ENCODE measurements at regions not wholly inside any gene's neighbourhood (a gene's known extent, or its start where the extent isn't known, plus 50 kb on each side); places are given as distances from the start of the nearest gene placed in this dataset.

DNA sequence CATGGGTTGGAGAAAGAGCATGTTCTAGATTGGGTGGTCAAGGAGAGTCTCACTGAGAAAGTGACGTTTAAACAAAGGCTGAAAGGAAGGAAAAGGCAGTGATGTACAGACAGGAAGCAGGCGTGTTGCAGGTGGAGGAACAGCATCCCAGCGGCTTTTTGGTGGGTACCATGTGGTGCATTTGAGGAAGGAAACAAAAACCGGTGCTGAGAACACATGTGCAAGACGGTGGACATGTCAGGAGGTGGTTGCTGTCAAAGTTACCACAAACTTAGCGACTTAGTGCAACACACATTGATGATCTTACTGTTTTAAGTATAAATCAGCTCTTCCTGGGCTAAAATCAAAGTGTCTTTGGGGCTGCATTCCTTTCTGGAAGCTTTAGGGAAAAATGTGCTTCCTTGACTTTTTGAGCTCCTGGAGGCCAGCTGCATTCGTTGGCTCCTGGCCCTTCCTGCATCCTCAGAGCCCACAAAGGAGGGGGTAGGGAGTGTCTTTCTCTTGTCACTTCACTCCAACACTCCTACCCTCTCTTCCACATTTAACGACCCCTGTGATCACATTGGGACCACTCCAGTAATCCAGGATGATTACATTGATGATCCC, 380.6 kb downstream of the FBXO15 start:
- Histone ChIP-seq H3K27ac (ENCODE audit: low read depth in 1 of 2, low read length in 2 of 2) (no peak overlapping the region), H3K36me3 (ENCODE audit: control insufficient read depth in 4 of 4, insufficient read depth in 3 of 4, low read depth in 1 of 4, low read length in 3 of 4) (no peaks in the 10 kb centered on the region), H3K27me3 (ENCODE audit: control insufficient read depth in 4 of 4, insufficient read depth in 4 of 4, low read length in 3 of 4) (peaks cover 0 to 3% (median 0%) of the 10 kb centered on the region in 4 donors), H3K9me3 (ENCODE audit: control insufficient read depth in 4 of 4, low read length in 3 of 4) (no peaks in the 10 kb centered on the region), H3K4me1 (ENCODE audit: control insufficient read depth in 4 of 4, insufficient read depth in 4 of 4, low read length in 3 of 4) (no peaks in the 10 kb centered on the region), H3K9ac (ENCODE audit: low read depth in 1 of 2, low read length in 2 of 2) (no peak overlapping the region), H3K4me3 (ENCODE audit: low read depth in 1 of 3, low read length in 3 of 3) (no peak overlapping the region)
- 52% methylated on average over 8 of the region's 8 CpGs for WGBS
- TF ChIP-seq FOXA1 (IDR thresholded peaks at IDR 0.05) (no peak), EGR1 (IDR thresholded peaks at IDR 0.05; ENCODE audit: low read depth in 2 of 2) (no peak), RXRA (IDR thresholded peaks at IDR 0.05) (no peak), HNF4G (IDR thresholded peaks at IDR 0.05) (no peak), TAF1 (conservative IDR thresholded peaks at IDR 0.05) (no peak), SP1 (IDR thresholded peaks at IDR 0.05) (no peak), YY1 (IDR thresholded peaks at IDR 0.05) (no peak)
- TF ChIP-seq, protein P1, sequence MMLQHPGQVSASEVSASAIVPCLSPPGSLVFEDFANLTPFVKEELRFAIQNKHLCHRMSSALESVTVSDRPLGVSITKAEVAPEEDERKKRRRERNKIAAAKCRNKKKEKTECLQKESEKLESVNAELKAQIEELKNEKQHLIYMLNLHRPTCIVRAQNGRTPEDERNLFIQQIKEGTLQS (IDR thresholded peaks at IDR 0.05), result no peak
- TF ChIP-seq, protein P2, sequence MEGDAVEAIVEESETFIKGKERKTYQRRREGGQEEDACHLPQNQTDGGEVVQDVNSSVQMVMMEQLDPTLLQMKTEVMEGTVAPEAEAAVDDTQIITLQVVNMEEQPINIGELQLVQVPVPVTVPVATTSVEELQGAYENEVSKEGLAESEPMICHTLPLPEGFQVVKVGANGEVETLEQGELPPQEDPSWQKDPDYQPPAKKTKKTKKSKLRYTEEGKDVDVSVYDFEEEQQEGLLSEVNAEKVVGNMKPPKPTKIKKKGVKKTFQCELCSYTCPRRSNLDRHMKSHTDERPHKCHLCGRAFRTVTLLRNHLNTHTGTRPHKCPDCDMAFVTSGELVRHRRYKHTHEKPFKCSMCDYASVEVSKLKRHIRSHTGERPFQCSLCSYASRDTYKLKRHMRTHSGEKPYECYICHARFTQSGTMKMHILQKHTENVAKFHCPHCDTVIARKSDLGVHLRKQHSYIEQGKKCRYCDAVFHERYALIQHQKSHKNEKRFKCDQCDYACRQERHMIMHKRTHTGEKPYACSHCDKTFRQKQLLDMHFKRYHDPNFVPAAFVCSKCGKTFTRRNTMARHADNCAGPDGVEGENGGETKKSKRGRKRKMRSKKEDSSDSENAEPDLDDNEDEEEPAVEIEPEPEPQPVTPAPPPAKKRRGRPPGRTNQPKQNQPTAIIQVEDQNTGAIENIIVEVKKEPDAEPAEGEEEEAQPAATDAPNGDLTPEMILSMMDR (IDR thresholded peaks at IDR 0.05; ENCODE audit: low read depth, low read length, missing input control), result no peak
- TF ChIP-seq, protein P3, sequence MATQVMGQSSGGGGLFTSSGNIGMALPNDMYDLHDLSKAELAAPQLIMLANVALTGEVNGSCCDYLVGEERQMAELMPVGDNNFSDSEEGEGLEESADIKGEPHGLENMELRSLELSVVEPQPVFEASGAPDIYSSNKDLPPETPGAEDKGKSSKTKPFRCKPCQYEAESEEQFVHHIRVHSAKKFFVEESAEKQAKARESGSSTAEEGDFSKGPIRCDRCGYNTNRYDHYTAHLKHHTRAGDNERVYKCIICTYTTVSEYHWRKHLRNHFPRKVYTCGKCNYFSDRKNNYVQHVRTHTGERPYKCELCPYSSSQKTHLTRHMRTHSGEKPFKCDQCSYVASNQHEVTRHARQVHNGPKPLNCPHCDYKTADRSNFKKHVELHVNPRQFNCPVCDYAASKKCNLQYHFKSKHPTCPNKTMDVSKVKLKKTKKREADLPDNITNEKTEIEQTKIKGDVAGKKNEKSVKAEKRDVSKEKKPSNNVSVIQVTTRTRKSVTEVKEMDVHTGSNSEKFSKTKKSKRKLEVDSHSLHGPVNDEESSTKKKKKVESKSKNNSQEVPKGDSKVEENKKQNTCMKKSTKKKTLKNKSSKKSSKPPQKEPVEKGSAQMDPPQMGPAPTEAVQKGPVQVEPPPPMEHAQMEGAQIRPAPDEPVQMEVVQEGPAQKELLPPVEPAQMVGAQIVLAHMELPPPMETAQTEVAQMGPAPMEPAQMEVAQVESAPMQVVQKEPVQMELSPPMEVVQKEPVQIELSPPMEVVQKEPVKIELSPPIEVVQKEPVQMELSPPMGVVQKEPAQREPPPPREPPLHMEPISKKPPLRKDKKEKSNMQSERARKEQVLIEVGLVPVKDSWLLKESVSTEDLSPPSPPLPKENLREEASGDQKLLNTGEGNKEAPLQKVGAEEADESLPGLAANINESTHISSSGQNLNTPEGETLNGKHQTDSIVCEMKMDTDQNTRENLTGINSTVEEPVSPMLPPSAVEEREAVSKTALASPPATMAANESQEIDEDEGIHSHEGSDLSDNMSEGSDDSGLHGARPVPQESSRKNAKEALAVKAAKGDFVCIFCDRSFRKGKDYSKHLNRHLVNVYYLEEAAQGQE (IDR thresholded peaks at IDR 0.05), result no peak
- TF ChIP-seq, protein P4, sequence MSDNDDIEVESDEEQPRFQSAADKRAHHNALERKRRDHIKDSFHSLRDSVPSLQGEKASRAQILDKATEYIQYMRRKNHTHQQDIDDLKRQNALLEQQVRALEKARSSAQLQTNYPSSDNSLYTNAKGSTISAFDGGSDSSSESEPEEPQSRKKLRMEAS (IDR thresholded peaks at IDR 0.05), result no peak
- no peak for DNase-seq (ENCODE audit: low spot score)

DNA sequence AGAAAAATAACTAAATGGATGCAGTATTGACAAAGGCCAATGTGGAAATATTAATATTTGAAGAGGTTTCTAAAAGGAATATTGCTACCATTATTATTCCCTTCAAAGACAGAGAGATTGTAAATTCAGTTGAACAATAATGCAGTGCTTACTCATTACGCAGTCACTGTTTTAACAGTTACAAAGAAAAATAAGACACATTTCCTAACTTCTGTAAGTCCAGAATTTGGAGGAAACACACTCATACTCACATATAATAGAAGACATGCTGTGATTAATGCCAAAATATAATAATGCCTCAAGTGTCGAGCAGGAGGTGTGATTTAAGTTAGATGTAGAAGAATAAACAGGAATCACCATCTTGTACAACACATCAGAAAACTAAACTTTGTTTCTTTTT, 389.2 kb downstream of the FBXO15 start:
- Histone ChIP-seq H3K27me3 (ENCODE audit: control insufficient read depth in 4 of 4, insufficient read depth in 4 of 4, low read length in 3 of 4) (peaks cover 0 to 3% (median 0%) of the 10 kb centered on the region in 4 donors), H3K36me3 (ENCODE audit: control insufficient read depth in 4 of 4, insufficient read depth in 3 of 4, low read depth in 1 of 4, low read length in 3 of 4) (no peaks in the 10 kb centered on the region), H3K4me1 (ENCODE audit: control insufficient read depth in 4 of 4, insufficient read depth in 4 of 4, low read length in 3 of 4) (no peaks in the 10 kb centered on the region), H3K9ac (ENCODE audit: low read depth in 1 of 2, low read length in 2 of 2) (no peak overlapping the region), H3K27ac (ENCODE audit: low read depth in 1 of 2, low read length in 2 of 2) (no peak overlapping the region), H3K4me3 (ENCODE audit: low read depth in 1 of 3, low read length in 3 of 3) (no peak overlapping the region), H3K9me3 (ENCODE audit: control insufficient read depth in 4 of 4, low read length in 3 of 4) (no peaks in the 10 kb centered on the region)
- 79% methylated on average over 2 of the region's 2 CpGs for WGBS
- DNase-seq (ENCODE audit: low spot score), result no peak
- no peak for TF ChIP-seq JUND (IDR thresholded peaks at IDR 0.05)
- TF ChIP-seq, protein P3 (IDR thresholded peaks at IDR 0.05), result no peak
- no peak for TF ChIP-seq RXRA (IDR thresholded peaks at IDR 0.05)
- no peak for TF ChIP-seq HNF4G (IDR thresholded peaks at IDR 0.05)
- TF ChIP-seq FOXA1 (IDR thresholded peaks at IDR 0.05), result no peak
- TF ChIP-seq TAF1 (conservative IDR thresholded peaks at IDR 0.05), result no peak
- no peak for TF ChIP-seq GABPA (IDR thresholded peaks at IDR 0.05 in 1 of 2, conservative IDR thresholded peaks at IDR 0.05 in 1 of 2)
- no peak for TF ChIP-seq FOXA2 (IDR thresholded peaks at IDR 0.05)
- no peak for TF ChIP-seq SP1 (IDR thresholded peaks at IDR 0.05)
- TF ChIP-seq, protein P4 (IDR thresholded peaks at IDR 0.05), result no peak
- no peak for TF ChIP-seq EGR1 (IDR thresholded peaks at IDR 0.05; ENCODE audit: low read depth in 2 of 2)
- no peak for TF ChIP-seq HNF4A (conservative IDR thresholded peaks at IDR 0.05)
- TF ChIP-seq, protein P2 (IDR thresholded peaks at IDR 0.05; ENCODE audit: low read depth, low read length, missing input control), result no peak
- no peak for TF ChIP-seq YY1 (IDR thresholded peaks at IDR 0.05)
- TF ChIP-seq, protein P1 (IDR thresholded peaks at IDR 0.05), result no peak
- TF ChIP-seq NR2F2 (IDR thresholded peaks at IDR 0.05), result no peak

Data from liver (tissue), 8 donors.